ENCODE measurements at regions not wholly inside any gene's neighbourhood (a gene's known extent, or its start where the extent isn't known, plus 50 kb on each side); places are given as distances from the start of the nearest gene placed in this dataset.
"Not testable (repeated sequence)": the region's sequence is repeated elsewhere in the genome, so short reads cannot be mapped to it uniquely, and the experiment has no call there.

DNA sequence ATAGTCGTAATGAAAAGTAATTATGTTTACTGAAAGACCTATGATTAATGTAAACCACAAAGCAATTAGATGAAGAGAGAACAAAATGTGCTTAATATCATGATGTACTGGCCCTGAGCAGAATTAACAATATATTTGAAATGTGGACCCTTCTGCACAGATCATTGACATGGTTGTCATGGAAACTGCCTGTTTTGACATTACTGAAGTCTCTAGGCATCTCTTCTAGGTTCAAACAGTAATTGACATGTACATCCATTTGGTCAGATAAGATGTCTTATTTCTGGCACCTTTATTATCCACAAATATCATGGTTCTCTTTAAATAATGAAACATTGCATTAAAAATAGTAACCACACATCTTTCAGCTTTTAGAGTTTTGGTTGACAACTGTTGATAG is 251.7 kb upstream of the GNPDA2 start:
- no peak for DNase-seq (ENCODE audit: low read depth in 2 of 2)

GRCh38 chr4:44965435-44966095 is 239.2 kb upstream of the GNPDA2 start:
- no peak for DNase-seq (ENCODE audit: low read depth in 2 of 2)

- not testable (repeated sequence) for DNase-seq (ENCODE audit: low read depth in 2 of 2)
These were observed 237.7 kb upstream of the GNPDA2 start for GRCh38 chr4:44964086-44964485.

DNA sequence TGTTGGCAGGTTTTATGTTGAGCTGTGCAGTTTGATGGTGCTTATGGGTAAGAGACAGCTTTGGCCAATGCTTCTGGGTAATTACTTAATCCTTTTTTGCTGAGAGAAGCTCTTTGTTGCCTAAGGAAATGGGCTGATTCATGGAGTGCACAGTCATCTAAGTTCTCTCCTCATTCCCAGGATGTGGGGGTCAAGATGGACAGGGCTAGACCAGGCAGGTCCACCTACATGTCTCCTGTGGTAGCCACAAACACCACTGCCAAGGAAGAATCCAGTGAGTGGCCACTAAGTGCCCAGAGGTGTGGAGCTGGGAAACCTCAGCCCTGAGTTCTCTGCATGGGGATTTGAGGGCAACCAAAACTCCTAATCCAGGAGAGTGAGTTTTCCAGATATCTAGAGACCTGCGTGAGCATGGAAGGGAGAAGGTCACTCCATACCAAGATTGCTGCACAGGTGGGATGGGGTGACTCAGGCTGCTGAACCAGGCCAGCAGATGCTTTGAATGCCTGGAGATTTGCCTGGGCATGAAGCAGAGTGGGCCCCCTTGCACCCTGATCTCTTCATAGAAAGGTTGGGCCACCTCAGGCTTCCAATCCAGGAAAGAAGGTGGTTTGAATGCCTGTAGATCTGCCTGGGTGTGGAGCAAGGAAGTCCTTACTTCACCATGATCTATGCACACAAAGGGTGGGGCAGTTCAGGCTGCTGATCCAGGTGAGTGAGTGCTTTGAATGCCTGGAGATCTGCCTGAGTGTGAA is 234.8 kb upstream of the GNPDA2 start:
- no peak for DNase-seq (ENCODE audit: low read depth in 2 of 2)

- no peak for DNase-seq (ENCODE audit: low read depth in 2 of 2)
These were observed 205.4 kb upstream of the GNPDA2 start for GRCh38 chr4:44931720-44932119.

- no peak for DNase-seq (ENCODE audit: low read depth in 2 of 2)
These were observed 202.4 kb upstream of the GNPDA2 start for GRCh38 chr4:44928785-44929184.

- DNase-seq (ENCODE audit: low read depth in 2 of 2), result peak; percentile 7 to 22
These were observed 201.3 kb upstream of the GNPDA2 start for GRCh38 chr4:44927399-44928380.

DNA sequence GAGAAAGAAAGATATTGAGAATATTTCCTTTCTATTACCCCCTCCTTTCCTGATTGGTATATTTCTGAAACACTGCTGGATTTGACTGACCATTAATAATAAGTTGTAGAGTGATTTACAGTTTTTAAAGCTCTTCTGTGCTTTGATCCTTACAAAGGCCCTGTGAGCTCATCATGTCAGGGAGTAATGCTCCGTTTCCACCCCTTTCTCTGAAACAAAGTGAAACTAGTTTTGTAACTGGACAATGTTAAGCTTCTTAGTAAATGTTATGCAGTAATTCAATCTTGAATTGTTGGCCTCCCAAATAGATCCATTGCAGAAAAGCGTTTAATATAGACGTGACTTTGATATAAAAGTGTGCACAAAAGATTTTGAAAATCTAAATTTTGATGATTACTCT is 190.1 kb upstream of the GNPDA2 start:
- no peak for DNase-seq (ENCODE audit: low read depth in 2 of 2)

GRCh38 chr4:44914748-44915147 is 188.4 kb upstream of the GNPDA2 start:
- DNase-seq (ENCODE audit: low read depth in 2 of 2), result no peak

- no peak for DNase-seq (ENCODE audit: low read depth in 2 of 2)
These were observed 187.9 kb upstream of the GNPDA2 start for GRCh38 chr4:44914223-44914622.

- no peak for DNase-seq (ENCODE audit: low read depth in 2 of 2)
These were observed 186.6 kb upstream of the GNPDA2 start for GRCh38 chr4:44912980-44913379.

GRCh38 chr4:44908565-44908964 is 182.2 kb upstream of the GNPDA2 start:
- DNase-seq (ENCODE audit: low read depth in 2 of 2), result no peak

GRCh38 chr4:44872246-44872645 is 145.9 kb upstream of the GNPDA2 start:
- no peak for DNase-seq (ENCODE audit: low read depth in 2 of 2)

GRCh38 chr4:44871133-44871532 is 144.8 kb upstream of the GNPDA2 start:
- no peak for DNase-seq (ENCODE audit: low read depth in 2 of 2)

- no peak for DNase-seq (ENCODE audit: low read depth in 2 of 2)
These were observed 143.6 kb upstream of the GNPDA2 start for GRCh38 chr4:44869985-44870384.

- no peak for DNase-seq (ENCODE audit: low read depth in 2 of 2)
These were observed 143.0 kb upstream of the GNPDA2 start for GRCh38 chr4:44869222-44869882.

GRCh38 chr4:44861756-44862155 is 135.4 kb upstream of the GNPDA2 start:
- DNase-seq (ENCODE audit: low read depth in 2 of 2), result no peak

- DNase-seq (ENCODE audit: low read depth in 2 of 2), result no peak
These were observed 133.1 kb upstream of the GNPDA2 start for GRCh38 chr4:44859477-44859876.

DNA sequence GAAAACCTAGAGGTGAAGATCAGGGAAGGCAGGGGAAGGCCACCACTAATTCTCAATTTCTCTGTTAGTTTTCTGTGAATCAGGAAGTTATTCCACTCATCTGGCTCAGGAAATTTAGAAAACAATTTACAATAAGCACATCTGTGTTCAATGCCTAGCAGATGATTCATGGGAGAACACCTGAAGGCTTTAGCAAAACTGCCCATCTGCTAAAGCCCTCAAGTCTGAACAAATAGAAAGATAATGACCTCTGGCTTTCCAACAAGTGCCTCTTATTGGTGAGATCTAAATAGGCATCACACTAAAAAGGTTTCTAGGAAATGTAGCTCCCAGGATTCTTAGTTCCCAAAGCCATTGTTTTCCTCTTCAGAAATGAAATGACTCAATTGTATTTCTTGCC is 122.1 kb upstream of the GNPDA2 start:
- DNase-seq (ENCODE audit: low read depth in 2 of 2), result no peak

GRCh38 chr4:44845993-44846392 is 119.6 kb upstream of the GNPDA2 start:
- no peak for DNase-seq (ENCODE audit: low read depth in 2 of 2)

DNA sequence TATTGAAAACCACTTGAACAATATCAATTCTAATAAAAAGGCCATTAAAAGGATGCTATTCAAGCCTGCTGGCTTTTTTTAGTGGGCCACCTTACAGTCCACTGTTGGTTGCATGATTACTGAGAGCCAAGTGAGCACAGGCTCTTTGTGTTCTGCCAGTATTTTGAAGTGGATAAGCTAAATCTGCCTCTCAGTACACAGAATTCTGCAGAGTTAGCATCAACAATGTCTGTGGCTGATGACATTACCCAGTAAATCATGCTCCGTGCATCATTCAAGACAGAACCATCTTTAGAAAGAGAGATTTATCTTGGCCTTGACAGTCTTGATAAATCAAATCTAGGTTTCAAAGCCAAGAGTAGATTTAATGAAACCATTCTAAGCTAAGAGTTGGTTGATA is 119.0 kb upstream of the GNPDA2 start:
- no peak for DNase-seq (ENCODE audit: low read depth in 2 of 2)

DNA sequence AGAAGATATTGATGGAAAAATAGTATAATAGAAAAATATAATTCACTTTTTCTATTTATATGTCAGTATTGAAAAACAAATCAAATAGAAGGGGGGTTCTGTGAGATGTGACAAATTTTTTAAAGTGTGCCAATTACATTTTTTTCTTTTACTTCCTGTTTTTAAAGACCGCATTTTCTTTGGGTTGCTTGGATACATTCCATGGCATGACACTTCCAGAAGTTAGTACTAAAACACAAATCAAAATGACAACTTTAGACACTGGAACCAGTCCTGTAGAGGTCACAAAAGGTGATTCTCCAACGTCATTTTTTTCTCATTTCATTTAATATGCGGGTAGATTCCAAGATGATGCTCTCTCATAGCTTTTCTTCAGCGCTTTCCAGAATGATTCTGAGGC is 116.2 kb upstream of the GNPDA2 start:
- DNase-seq (ENCODE audit: low read depth in 2 of 2), result no peak

All from lung microvascular endothelial cell (primary cell).